Endometrium (tissue), 2 donors: ENCODE measurements at regions not wholly inside any gene's neighbourhood (a gene's known extent, or its start where the extent isn't known, plus 50 kb on each side); places are given as distances from the start of the nearest gene placed in this dataset.

ENCODE experiments used
- FAIRE-seq: peaks from 2 replicates; lab custom pipeline; 2012; peaks lifted over from hg19 to GRCh38; lab: Jason Lieb, UNC
- donor health status: control.
- donor health status: control.

- no peak for FAIRE-seq
Measured at GRCh38 chr3:82276992-82277391, 515.5 kb upstream of the GBE1 start.

GRCh38 chr3:82274897-82275296 is 513.5 kb upstream of the GBE1 start:
- FAIRE-seq = no peak

- no peak for FAIRE-seq
Measured at GRCh38 chr3:82265747-82266146, 504.3 kb upstream of the GBE1 start.

- no peak for FAIRE-seq
Measured at GRCh38 chr3:82262193-82262592, 500.7 kb upstream of the GBE1 start.

GRCh38 chr3:82261637-82262036 is 500.2 kb upstream of the GBE1 start:
- no peak for FAIRE-seq

GRCh38 chr3:82261013-82261412 is 499.6 kb upstream of the GBE1 start:
- FAIRE-seq = no peak

GRCh38 chr3:82259994-82260393 is 498.5 kb upstream of the GBE1 start:
- no peak for FAIRE-seq

GRCh38 chr3:82240322-82240721 is 478.9 kb upstream of the GBE1 start:
- FAIRE-seq = no peak

GRCh38 chr3:82236257-82236656 is 474.8 kb upstream of the GBE1 start:
- no peak for FAIRE-seq

- FAIRE-seq = no peak
Measured at GRCh38 chr3:82229397-82229796, 468.0 kb upstream of the GBE1 start.

- FAIRE-seq = no peak
Measured at GRCh38 chr3:82224661-82225060, 463.2 kb upstream of the GBE1 start.

GRCh38 chr3:82222401-82222800 is 461.0 kb upstream of the GBE1 start:
- no peak for FAIRE-seq

GRCh38 chr3:82217571-82217970 is 456.1 kb upstream of the GBE1 start:
- FAIRE-seq = no peak

GRCh38 chr3:82208002-82208710 is 446.7 kb upstream of the GBE1 start:
- FAIRE-seq = no peak

- no peak for FAIRE-seq
Measured at GRCh38 chr3:82202269-82202668, 440.8 kb upstream of the GBE1 start.

- FAIRE-seq = no peak
Measured at GRCh38 chr3:82201316-82201715, 439.9 kb upstream of the GBE1 start.

GRCh38 chr3:82198009-82198408 is 436.6 kb upstream of the GBE1 start:
- no peak for FAIRE-seq

- no peak for FAIRE-seq
Measured at GRCh38 chr3:82196645-82197044, 435.2 kb upstream of the GBE1 start.

GRCh38 chr3:82194870-82195269 is 433.4 kb upstream of the GBE1 start:
- no peak for FAIRE-seq

- no peak for FAIRE-seq
Measured at GRCh38 chr3:82186017-82186416, 424.6 kb upstream of the GBE1 start.

- no peak for FAIRE-seq
Measured at GRCh38 chr3:82179291-82179690, 417.8 kb upstream of the GBE1 start.

- no peak for FAIRE-seq
Measured at GRCh38 chr3:82178291-82178690, 416.8 kb upstream of the GBE1 start.

GRCh38 chr3:82177774-82178173 is 416.3 kb upstream of the GBE1 start:
- no peak for FAIRE-seq

GRCh38 chr3:82165266-82165665 is 403.8 kb upstream of the GBE1 start:
- FAIRE-seq = no peak
